PC-3 (cell line): ENCODE measurements at regions not wholly inside any gene's neighbourhood (a gene's known extent, or its start where the extent isn't known, plus 50 kb on each side); places are given as distances from the start of the nearest gene placed in this dataset.

ENCODE experiments used
- ATAC-seq: fragments of 200-7000 bp; cut with Tn5 transposase; 2 replicates; pipeline ENCODE4 v1.9.1; 2020; ENCODE audit warnings: mild to moderate bottlenecking, moderate library complexity
- BruUV-seq: library from RNA; stranded (reverse); fragments of 400-500 nt; replicated peaks from 2 replicates; lab custom pipeline; 2021; lab: Mats Ljungman, UMichigan
- CTCF ChIA-PET: fragments of 300-600 bp; sonication (Branson Sonifier 250); formaldehyde crosslinking; loops from one replicate; lab custom pipeline; 2022; ENCODE audit warnings: antibody characterized with exemption; lab: Charles Lee
- POLR2A ChIA-PET: fragments of 300-600 bp; sonication (Branson Sonifier 250); formaldehyde crosslinking; loops from one replicate; lab custom pipeline; 2022; ENCODE audit warnings: antibody characterized with exemption; ENCODE audit not compliant: unreplicated experiment; lab: Charles Lee
- DNase-seq: peaks from one replicate; pipeline ENCODE4 v3.0.0-alpha.2; 2015
- H2AFZ ChIP-seq: fragments of 300-600 bp; sonication (generic); 2 replicates; pipeline ENCODE4 v1.6.0; 2016; ENCODE audit warnings: antibody characterized with exemption, low read length
- H3F3A ChIP-seq: fragments of 300-600 bp; sonication (generic); one replicate; pipeline ENCODE4 v1.6.0; 2017; ENCODE audit warnings: antibody characterized with exemption, low read length, control low read depth, mild to moderate bottlenecking; ENCODE audit not compliant: unreplicated experiment
- H3K27ac ChIP-seq: fragments of 300-600 bp; sonication (generic); 2 replicates; pipeline ENCODE4 v1.5.1; 2016; ENCODE audit warnings: mild to moderate bottlenecking, low read length
- H3K27me3 ChIP-seq: fragments of 300-600 bp; sonication (generic); 2 replicates; pipeline ENCODE4 v1.6.1; 2016; ENCODE audit warnings: low read length, mixed read lengths
- H3K36me3 ChIP-seq: fragments of 300-600 bp; sonication (generic); 2 replicates; pipeline ENCODE4 v1.6.1; 2016; ENCODE audit warnings: low read depth, mixed run types, low read length, mixed read lengths
- H3K4me1 ChIP-seq: fragments of 300-600 bp; sonication (generic); 2 replicates; pipeline ENCODE4 v1.5.1; 2016; ENCODE audit warnings: low read length; ENCODE audit not compliant: insufficient read depth
- H3K4me2 ChIP-seq: fragments of 300-600 bp; sonication (generic); 2 replicates; pipeline ENCODE4 v1.6.0; 2016; ENCODE audit warnings: low read length
- H3K4me3 ChIP-seq: fragments of 300-600 bp; sonication (generic); 2 replicates; pipeline ENCODE4 v1.5.1; 2016; ENCODE audit warnings: mild to moderate bottlenecking, low read length, mixed read lengths
- H3K79me2 ChIP-seq: fragments of 300-600 bp; sonication (generic); 2 replicates; pipeline ENCODE4 v1.6.1; 2017; ENCODE audit warnings: low read length, mixed read lengths
- H3K9ac ChIP-seq: fragments of 300-600 bp; sonication (generic); 2 replicates; pipeline ENCODE4 v1.6.0; 2016; ENCODE audit warnings: mild to moderate bottlenecking, low read length
- H3K9me2 ChIP-seq: fragments of 300-600 bp; sonication (generic); replicated peaks from 2 replicates; pipeline ENCODE4 v1.6.1; 2016; ENCODE audit warnings: mixed run types, low read length, mixed read lengths
- H3K9me3 ChIP-seq: fragments of 300-600 bp; sonication (generic); 2 replicates; pipeline ENCODE4 v1.6.1; 2016; ENCODE audit warnings: low read length, mixed read lengths
- H4K20me1 ChIP-seq: fragments of 300-600 bp; sonication (generic); 2 replicates; pipeline ENCODE4 v1.6.1; 2016; ENCODE audit warnings: low read length, mixed read lengths
- EZH2 ChIP-seq: fragments of 300-600 bp; sonication (generic); IDR thresholded peaks from one replicate; pipeline ENCODE4 v1.6.1; 2017; ENCODE audit warnings: antibody characterized with exemption, mild to moderate bottlenecking, low read length; ENCODE audit not compliant: unreplicated experiment
- EZH2phosphoT487 ChIP-seq: fragments of 300-600 bp; sonication (generic); IDR thresholded peaks from 2 replicates; pipeline ENCODE4 v1.6.1; 2018; ENCODE audit warnings: mild to moderate bottlenecking, antibody characterized with exemption, low read length, borderline replicate concordance
- intact Hi-C: fragments of 100-400 bp; cut with micrococcal nuclease; formaldehyde crosslinking; loops from 2 replicates; pipeline ENCODE4 v1.9.0; 2023
- TF ChIP-seq, protein P1 (sequence below): fragments of 300-600 bp; sonication (generic); conservative IDR thresholded peaks from 2 replicates; pipeline ENCODE4 v1.5.1; 2017; ENCODE audit warnings: antibody characterized with exemption, low read depth, mild to moderate bottlenecking, low read length

DNA sequence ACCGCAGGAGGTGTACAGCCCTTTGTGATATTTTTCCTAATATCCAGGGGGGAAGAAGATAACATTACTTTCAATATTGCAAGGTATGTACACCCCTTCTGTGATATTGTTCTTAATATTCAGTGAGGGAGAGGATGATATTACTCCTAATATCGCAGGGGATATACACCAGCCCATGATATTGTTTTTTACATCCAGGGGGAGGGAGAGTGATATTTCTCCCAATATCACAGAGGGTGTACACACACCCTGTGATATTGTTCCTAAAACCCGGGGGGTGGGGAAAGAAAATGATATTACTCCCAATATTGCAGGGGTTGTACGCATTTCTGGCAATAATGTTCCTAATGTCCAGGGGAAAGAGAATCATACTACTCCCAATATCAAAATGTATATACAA is 58.0 kb upstream of the SLC25A48 start:
- Histone ChIP-seq H2AFZ (no peak overlapping the region), H3K36me3 (no peaks in the 10 kb centered on the region), H3K79me2 (no peaks in the 10 kb centered on the region), H3K4me1 (no peaks in the 10 kb centered on the region), H3K9me2 (no peaks in the 10 kb centered on the region), H3K9ac (no peak overlapping the region), H4K20me1 (no peaks in the 10 kb centered on the region), H3K9me3 (no peaks in the 10 kb centered on the region), H3K4me3 (no peak overlapping the region), H3K4me2 (no peak overlapping the region), H3K27ac (no peak overlapping the region), H3F3A (no peaks in the 10 kb centered on the region), H3K27me3 (peaks cover 73% of the 10 kb centered on the region)
- TF ChIP-seq EZH2phosphoT487 (no peak), EZH2 (no peak)
- TF ChIP-seq, protein P1, sequence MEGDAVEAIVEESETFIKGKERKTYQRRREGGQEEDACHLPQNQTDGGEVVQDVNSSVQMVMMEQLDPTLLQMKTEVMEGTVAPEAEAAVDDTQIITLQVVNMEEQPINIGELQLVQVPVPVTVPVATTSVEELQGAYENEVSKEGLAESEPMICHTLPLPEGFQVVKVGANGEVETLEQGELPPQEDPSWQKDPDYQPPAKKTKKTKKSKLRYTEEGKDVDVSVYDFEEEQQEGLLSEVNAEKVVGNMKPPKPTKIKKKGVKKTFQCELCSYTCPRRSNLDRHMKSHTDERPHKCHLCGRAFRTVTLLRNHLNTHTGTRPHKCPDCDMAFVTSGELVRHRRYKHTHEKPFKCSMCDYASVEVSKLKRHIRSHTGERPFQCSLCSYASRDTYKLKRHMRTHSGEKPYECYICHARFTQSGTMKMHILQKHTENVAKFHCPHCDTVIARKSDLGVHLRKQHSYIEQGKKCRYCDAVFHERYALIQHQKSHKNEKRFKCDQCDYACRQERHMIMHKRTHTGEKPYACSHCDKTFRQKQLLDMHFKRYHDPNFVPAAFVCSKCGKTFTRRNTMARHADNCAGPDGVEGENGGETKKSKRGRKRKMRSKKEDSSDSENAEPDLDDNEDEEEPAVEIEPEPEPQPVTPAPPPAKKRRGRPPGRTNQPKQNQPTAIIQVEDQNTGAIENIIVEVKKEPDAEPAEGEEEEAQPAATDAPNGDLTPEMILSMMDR: no peak
- intact Hi-C loops: no loop called here
- ChIA-PET POLR2A (no interaction called here), CTCF (no interaction called here)
- no peak for DNase-seq
- BruUV-seq: no TSS peak
- ATAC-seq: no peak

DNA sequence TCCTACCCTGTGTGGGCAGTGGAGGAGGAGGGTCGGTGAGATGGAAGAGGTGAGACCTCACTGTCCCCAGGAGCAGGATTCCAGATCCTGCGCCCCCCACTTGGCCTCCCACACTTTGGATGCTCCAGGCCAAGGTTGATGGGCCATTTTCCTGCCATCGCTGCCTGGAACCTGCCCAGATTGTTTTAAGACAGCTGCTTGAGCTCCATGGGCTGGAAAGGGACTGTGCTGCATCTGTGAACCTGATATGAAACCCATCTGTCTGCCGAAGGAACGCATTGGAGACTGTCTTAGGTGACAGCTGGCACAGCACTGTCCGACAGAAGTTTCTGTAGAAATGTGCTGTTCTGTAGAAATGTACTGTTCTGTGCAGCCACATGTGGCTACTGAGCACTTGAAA is 72.7 kb upstream of the SLC25A48 start:
- TF ChIP-seq, protein P1: no peak
- no peak for TF ChIP-seq EZH2
- TF ChIP-seq EZH2phosphoT487: no peak
- H3K27ac ChIP-seq: no peak overlapping the region
- ATAC-seq (no peak), DNase-seq (no peak)
- ChIA-PET POLR2A (no interaction called here), CTCF (no interaction called here)
- H2AFZ ChIP-seq: no peak overlapping the region
- no peaks in the 10 kb centered on the region for H3K79me2 ChIP-seq
- no peak overlapping the region for H3K4me3 ChIP-seq
- BruUV-seq: no TSS peak
- intact Hi-C loops: no loop called here
- no peaks in the 10 kb centered on the region for H3K36me3 ChIP-seq
- H3K4me1 ChIP-seq: no peaks in the 10 kb centered on the region
- no peaks in the 10 kb centered on the region for H4K20me1 ChIP-seq
- peaks cover 53% of the 10 kb centered on the region for H3K27me3 ChIP-seq
- H3F3A ChIP-seq: no peaks in the 10 kb centered on the region
- no peaks in the 10 kb centered on the region for H3K9me2 ChIP-seq
- no peaks in the 10 kb centered on the region for H3K9me3 ChIP-seq
- no peak overlapping the region for H3K4me2 ChIP-seq
- H3K9ac ChIP-seq: no peak overlapping the region

DNA sequence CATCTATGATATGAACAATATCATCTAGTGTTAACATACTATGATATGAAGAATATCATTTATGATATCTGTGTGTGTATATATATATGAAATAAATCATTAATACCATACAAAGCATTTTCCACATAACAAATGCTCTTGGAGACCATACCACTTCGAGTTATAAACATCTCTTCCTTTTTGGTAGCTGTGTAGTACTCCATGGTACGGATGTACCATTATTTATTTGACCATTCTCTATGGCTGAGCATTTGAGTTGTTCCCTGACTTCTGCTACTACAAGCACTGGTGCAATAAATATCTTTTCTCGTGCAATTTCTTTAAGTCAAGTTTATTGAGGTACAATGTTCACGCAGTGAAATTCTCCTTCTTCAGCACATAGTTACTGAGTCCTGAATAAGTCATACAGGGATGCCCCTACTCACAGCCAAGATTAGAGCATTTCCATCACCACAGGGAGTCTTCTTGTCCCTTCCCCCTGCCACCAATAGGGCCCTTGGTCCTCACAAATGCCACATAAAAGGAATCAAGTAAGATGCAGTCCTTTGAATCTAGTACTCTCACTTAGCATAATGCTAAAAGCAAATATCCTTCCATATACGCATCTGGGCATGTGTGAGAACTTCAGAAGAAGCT is 75.2 kb upstream of the SLC25A48 start:
- no peak for ATAC-seq
- TF ChIP-seq EZH2phosphoT487: no peak
- TF ChIP-seq, protein P1: no peak
- TF ChIP-seq EZH2: no peak
- no TSS peak for BruUV-seq
- H3F3A ChIP-seq: no peaks in the 10 kb centered on the region
- ChIA-PET CTCF (no interaction called here), POLR2A (no interaction called here)
- H3K4me1 ChIP-seq: no peaks in the 10 kb centered on the region
- no peak overlapping the region for H2AFZ ChIP-seq
- intact Hi-C loops: no loop called here
- H3K9ac ChIP-seq: no peak overlapping the region
- no peaks in the 10 kb centered on the region for H3K79me2 ChIP-seq
- H3K27ac ChIP-seq: no peak overlapping the region
- H4K20me1 ChIP-seq: no peaks in the 10 kb centered on the region
- DNase-seq: no peak
- no peaks in the 10 kb centered on the region for H3K9me2 ChIP-seq
- no peak overlapping the region for H3K4me3 ChIP-seq
- H3K27me3 ChIP-seq: peaks cover 49% of the 10 kb centered on the region
- H3K4me2 ChIP-seq: no peak overlapping the region
- H3K36me3 ChIP-seq: no peaks in the 10 kb centered on the region
- H3K9me3 ChIP-seq: no peaks in the 10 kb centered on the region
